H9 (cell line): ENCODE measurements at regions not wholly inside any gene's neighbourhood (a gene's known extent, or its start where the extent isn't known, plus 50 kb on each side); places are given as distances from the start of the nearest gene placed in this dataset.

Source experiments
- DNase-seq: peaks from one replicate; pipeline ENCODE4 v3.0.0-alpha.2; 2017
- H2AFZ ChIP-seq: one replicate; pipeline ENCODE4 v1.6.1; 2013; ENCODE audit warnings: mild to moderate bottlenecking, low read length, control low read depth, moderate library complexity
- H2AK5ac ChIP-seq: 2 replicates; pipeline ENCODE4 v1.6.1; 2013; ENCODE audit warnings: low read length, control low read depth, mixed read lengths; ENCODE audit not compliant: insufficient read length
- H2BK120ac ChIP-seq: one replicate; pipeline ENCODE4 v1.6.1; 2013; ENCODE audit warnings: low read depth, mild to moderate bottlenecking, low read length, control low read depth, inconsistent platforms; ENCODE audit not compliant: poor library complexity, severe bottlenecking
- H2BK12ac ChIP-seq: 2 replicates; pipeline ENCODE4 v1.6.1; 2013; ENCODE audit warnings: low read length, control low read depth, mixed read lengths, low read depth; ENCODE audit not compliant: insufficient read length
- H2BK15ac ChIP-seq: 2 replicates; pipeline ENCODE4 v1.6.1; 2013; ENCODE audit warnings: low read depth, low read length, control low read depth
- H2BK20ac ChIP-seq: one replicate; pipeline ENCODE4 v1.6.1; 2013; ENCODE audit warnings: low read depth, mild to moderate bottlenecking, low read length, control low read depth, inconsistent platforms; ENCODE audit not compliant: poor library complexity, severe bottlenecking
- H2BK5ac ChIP-seq: 2 replicates; pipeline ENCODE4 v1.6.1; 2013; ENCODE audit warnings: low read length, control low read depth, mixed read lengths; ENCODE audit not compliant: insufficient read length
- H3K14ac ChIP-seq: 2 replicates; pipeline ENCODE4 v1.6.1; 2013; ENCODE audit warnings: low read length, control low read depth; ENCODE audit not compliant: insufficient read depth
- H3K18ac ChIP-seq: 2 replicates; pipeline ENCODE4 v1.6.1; 2013; ENCODE audit warnings: low read depth, mild to moderate bottlenecking, mixed read lengths, low read length, control low read depth; ENCODE audit not compliant: insufficient read length
- H3K23ac ChIP-seq: 2 replicates; pipeline ENCODE4 v1.6.1; 2013; ENCODE audit warnings: low read length, control low read depth, mixed read lengths, low read depth; ENCODE audit not compliant: insufficient read length
- H3K23me2 ChIP-seq: 2 replicates; pipeline ENCODE4 v1.6.1; 2013; ENCODE audit warnings: low read depth, mild to moderate bottlenecking, mixed read lengths, low read length, control low read depth; ENCODE audit not compliant: insufficient read length, poor library complexity, severe bottlenecking
- H3K27ac ChIP-seq: 2 replicates; pipeline ENCODE4 v1.5.1; 2013; ENCODE audit warnings: low read length, control low read depth, mixed read lengths, low read depth; ENCODE audit not compliant: insufficient read length
- H3K27me3 ChIP-seq: 2 replicates; pipeline ENCODE4 v1.6.1; 2013; ENCODE audit warnings: low read length, control low read depth, inconsistent platforms; ENCODE audit not compliant: insufficient read depth
- H3K4ac ChIP-seq: 2 replicates; pipeline ENCODE4 v1.6.1; 2013; ENCODE audit warnings: low read depth, mild to moderate bottlenecking, control low read depth, inconsistent platforms, low read length, moderate library complexity
- H3K4me1 ChIP-seq: 2 replicates; pipeline ENCODE4 v1.6.1; 2013; ENCODE audit warnings: low read length, control low read depth, inconsistent platforms; ENCODE audit not compliant: insufficient read depth
- H3K4me2 ChIP-seq: 2 replicates; pipeline ENCODE4 v1.6.1; 2013; ENCODE audit warnings: low read length, control low read depth, mixed read lengths; ENCODE audit not compliant: insufficient read length, insufficient read depth
- H3K56ac ChIP-seq: 2 replicates; pipeline ENCODE4 v1.6.1; 2013; ENCODE audit warnings: low read depth, mild to moderate bottlenecking, mixed read lengths, low read length, control low read depth; ENCODE audit not compliant: insufficient read length
- H3K79me1 ChIP-seq: 2 replicates; pipeline ENCODE4 v1.6.1; 2013; ENCODE audit warnings: low read depth, mild to moderate bottlenecking, moderate library complexity, low read length, control low read depth, inconsistent platforms; ENCODE audit not compliant: insufficient read depth, poor library complexity, severe bottlenecking
- H3K79me2 ChIP-seq: 2 replicates; pipeline ENCODE4 v1.6.1; 2013; ENCODE audit warnings: low read length, control low read depth, inconsistent platforms; ENCODE audit not compliant: insufficient read depth
- H3K9ac ChIP-seq: 2 replicates; pipeline ENCODE4 v1.6.1; 2013; ENCODE audit warnings: low read length, control low read depth, mixed read lengths; ENCODE audit not compliant: insufficient read length; ENCODE audit errors: extremely low read depth
- H3K9me3 ChIP-seq: one replicate; pipeline ENCODE4 v1.6.1; 2013; ENCODE audit warnings: low read depth, low read length, inconsistent platforms; ENCODE audit not compliant: control insufficient read depth
- H3T11ph ChIP-seq: one replicate; pipeline ENCODE4 v1.6.1; 2013; ENCODE audit warnings: mild to moderate bottlenecking, low read length, control low read depth, inconsistent platforms
- H4K20me1 ChIP-seq: one replicate; pipeline ENCODE4 v1.6.1; 2013; ENCODE audit not compliant: control insufficient read depth, insufficient read length, insufficient read depth
- H4K5ac ChIP-seq: 2 replicates; pipeline ENCODE4 v1.6.1; 2013; ENCODE audit warnings: low read depth, mild to moderate bottlenecking, mixed read lengths, low read length, control low read depth; ENCODE audit not compliant: insufficient read length
- H4K8ac ChIP-seq: replicated peaks from 2 replicates; pipeline ENCODE4 v1.6.1; 2013; ENCODE audit warnings: low read length, control low read depth, mixed read lengths, low read depth; ENCODE audit not compliant: insufficient read length
- H4K91ac ChIP-seq: 2 replicates; pipeline ENCODE4 v1.6.1; 2013; ENCODE audit warnings: low read depth, mild to moderate bottlenecking, moderate library complexity, mixed read lengths, low read length, control low read depth; ENCODE audit not compliant: insufficient read length
- H3K27ac Mint-ChIP-seq, 3 experiments: 2 replicates in 2 of 3; 3 replicates in 1 of 3; pipeline ENCODE4 v1.8.0; 2020 to 2021; ENCODE audit warnings: mixed read lengths in 3 of 3, mild to moderate bottlenecking in 1 of 3, moderate library complexity in 1 of 3
- H3K27me3 Mint-ChIP-seq: 2 replicates; pipeline ENCODE4 v1.8.0; 2021; ENCODE audit warnings: low read depth, mild to moderate bottlenecking, moderate library complexity, mixed read lengths
- H3K36me3 Mint-ChIP-seq, 3 experiments: 2 replicates in 2 of 3; 3 replicates in 1 of 3; pipeline ENCODE4 v1.8.0; 2020 to 2021; ENCODE audit warnings: low read depth in 3 of 3, mixed read lengths in 3 of 3; ENCODE audit not compliant: insufficient read depth in 1 of 3
- H3K4me1 Mint-ChIP-seq, 2 experiments: 2 replicates each; pipeline ENCODE4 v1.8.0; 2020; ENCODE audit warnings: mixed read lengths in 2 of 2
- H3K4me3 Mint-ChIP-seq, 2 experiments: 2 replicates in 1 of 2; 3 replicates in 1 of 2; pipeline ENCODE4 v1.8.0; 2020 to 2021; ENCODE audit warnings: mild to moderate bottlenecking in 2 of 2, mixed read lengths in 2 of 2, moderate library complexity in 1 of 2
- H3K9me3 Mint-ChIP-seq, 2 experiments: 2 replicates in 1 of 2; 3 replicates in 1 of 2; pipeline ENCODE4 v1.8.0; 2020; ENCODE audit warnings: mild to moderate bottlenecking in 2 of 2, mixed read lengths in 2 of 2, moderate library complexity in 1 of 2
- CTCF ChIP-seq: fragments of 200-600 bp; sonication (generic); conservative IDR thresholded peaks from 3 replicates; pipeline ENCODE4 v1.8.0; 2021; ENCODE audit warnings: antibody characterized with exemption, mild to moderate bottlenecking
- WGBS: extraction: QIAGEN DNeasy Blood & Tissue Kit; methylation state at CpG from one replicate; pipeline ENCODE4 v1.1.7; 2013; ENCODE audit warnings: missing lambda C conversion rate, low lambda C conversion rate, mixed read lengths; ENCODE audit not compliant: insufficient read length; ENCODE audit errors: extremely low coverage; 5-methylcytosine and 5-hydroxymethylcytosine counted together

DNA sequence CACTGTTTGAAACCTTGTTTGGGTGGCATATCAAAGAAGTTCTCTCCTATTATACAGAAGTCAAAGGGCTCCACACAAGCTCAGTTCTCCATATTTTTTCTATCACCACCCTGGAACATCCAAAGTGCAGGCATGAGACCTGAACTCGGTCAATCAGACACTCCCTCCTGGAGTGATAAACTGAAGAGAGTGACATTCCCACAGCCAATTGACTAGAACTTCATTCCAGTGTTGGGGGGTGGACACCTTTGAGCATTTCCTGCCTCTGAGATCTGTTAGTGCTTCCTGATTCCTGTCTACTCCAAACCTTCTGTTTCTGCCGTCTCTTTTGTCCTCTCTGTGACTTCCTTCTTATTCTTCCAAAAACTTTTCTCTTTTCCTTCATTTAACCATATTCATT lies 220.7 kb upstream of the NOX3 start:
- H2BK5ac ChIP-seq, result no peak overlapping the region
- H3K23me2 ChIP-seq, result no peaks in the 10 kb centered on the region
- H3K23ac ChIP-seq, result no peak overlapping the region
- peak overlapping the region in 1 of 3 experiments; percentile 46; a peak in 1 of 7 replicates for H3K27ac Mint-ChIP-seq
- WGBS, result no CpG with 5 or more reads among the region's 2 CpGs
- no peak for TF ChIP-seq CTCF
- H3K27me3 Mint-ChIP-seq, result no peaks in the 10 kb centered on the region
- H3K4me1 Mint-ChIP-seq, result peaks cover 11 to 14% of the 10 kb centered on the region in 2 experiments
- H3K79me2 ChIP-seq, result no peaks in the 10 kb centered on the region
- no peak overlapping the region for H2BK15ac ChIP-seq
- no peak overlapping the region for H4K8ac ChIP-seq
- DNase-seq, result no peak
- H4K91ac ChIP-seq, result no peak overlapping the region
- no peaks in the 10 kb centered on the region for H3K9me3 Mint-ChIP-seq
- no peaks in the 10 kb centered on the region for H3K27me3 ChIP-seq
- no peak overlapping the region for H2AFZ ChIP-seq
- H2AK5ac ChIP-seq, result no peak overlapping the region
- H4K5ac ChIP-seq, result no peak overlapping the region
- H3K14ac ChIP-seq, result no peak overlapping the region
- H3K79me1 ChIP-seq, result no peaks in the 10 kb centered on the region
- H2BK12ac ChIP-seq, result no peak overlapping the region
- no peaks in the 10 kb centered on the region for H3K9me3 ChIP-seq
- H3K4me1 ChIP-seq, result no peaks in the 10 kb centered on the region
- H3K4me2 ChIP-seq, result no peak overlapping the region
- no peaks in the 10 kb centered on the region for H3K36me3 Mint-ChIP-seq
- H3K4ac ChIP-seq, result no peak overlapping the region
- no peak overlapping the region for H2BK120ac ChIP-seq
- no peak overlapping the region for H3K27ac ChIP-seq
- H2BK20ac ChIP-seq, result no peak overlapping the region
- H3K4me3 Mint-ChIP-seq, result no peak overlapping the region
- no peak overlapping the region for H3K9ac ChIP-seq
- H3K18ac ChIP-seq, result no peak overlapping the region
- no peak overlapping the region for H3K56ac ChIP-seq
- H4K20me1 ChIP-seq, result no peaks in the 10 kb centered on the region
- H3T11ph ChIP-seq, result no peak overlapping the region
